Psoas muscle (tissue), 7 donors: ENCODE measurements at regions not wholly inside any gene's neighbourhood (a gene's known extent, or its start where the extent isn't known, plus 50 kb on each side); places are given as distances from the start of the nearest gene placed in this dataset.

ENCODE experiments used
- ATAC-seq, 4 donors: fragments of 200-7000 bp; cut with Tn5 transposase; one replicate each; pipeline ENCODE4 v1.9.1; 2020; ENCODE audit warnings: moderate library complexity in 3 of 4, mild to moderate bottlenecking in 2 of 4
- DNase-seq, 2 donors: peaks; one replicate each; pipeline ENCODE4 v3.0.0-alpha.2; 2020
- H3K27ac ChIP-seq: fragments of 200-600 bp; one replicate; pipeline ENCODE4 v1.8.0; 2022
- H3K27me3 ChIP-seq, 3 donors: fragments of 200-600 bp in 1 of 3; one replicate each; pipeline versions ENCODE4 v1.6.1 to v1.8.0; 2013 to 2022; ENCODE audit warnings: low read length in 2 of 3, mild to moderate bottlenecking in 2 of 3, moderate library complexity in 1 of 3; ENCODE audit not compliant: insufficient read depth in 3 of 3
- H3K36me3 ChIP-seq, 2 donors: fragments of 200-600 bp in 1 of 2; one replicate each; pipeline versions ENCODE4 v1.6.1 to v1.8.0; 2013 to 2022; ENCODE audit warnings: low read depth in 1 of 2, mild to moderate bottlenecking in 1 of 2, moderate library complexity in 1 of 2; ENCODE audit not compliant: insufficient read depth in 1 of 2
- H3K4me1 ChIP-seq: fragments of 200-600 bp; one replicate; pipeline ENCODE4 v1.8.0; 2022
- H3K4me3 ChIP-seq: fragments of 200-600 bp; one replicate; pipeline ENCODE4 v1.8.0; 2022; ENCODE audit warnings: mild to moderate bottlenecking
- H3K9me3 ChIP-seq: fragments of 200-600 bp; one replicate; pipeline ENCODE4 v1.8.0; 2022
- CTCF ChIP-seq: fragments of 200-600 bp; IDR thresholded peaks from one replicate; pipeline ENCODE4 v1.8.0; 2022; ENCODE audit warnings: antibody characterized with exemption
- WGBS, 3 donors: extraction: QIAGEN DNeasy Blood & Tissue Kit; methylation state at CpG; one replicate each; pipeline versions ENCODE4 v1.1.6 to v1.1.7; 2013; 5-methylcytosine and 5-hydroxymethylcytosine counted together
- intact Hi-C, 2 donors: fragments of 100-400 bp; cut with DNase I; formaldehyde crosslinking; loops; one replicate each; pipeline versions ENCODE4 v1.11.0 to v1.14.2; 2022
- donor health status: healthy with polysubstance abuse.
- donor health status: DM: no; HTN: no; CAD: no; lungs with moderate emphysema.
- donor health status: Bipolar disorder and iron deficiency.
- donor health status: healthy.
- donor health status: DM: yes; HTN: yes; CAD: no.
- donor health status: DM: no; HTN: no; CAD: no.
- donor health status: DM: yes; HTN: yes; CAD: no.

GRCh38 chr2:118696786-118697465 lies 150.5 kb downstream of the EN1 start:
- no peaks in the 10 kb centered on the region for H3K36me3 ChIP-seq
- H3K4me1 ChIP-seq: no peaks in the 10 kb centered on the region
- WGBS, 3 donors: 76 to 85% (median 83%) methylated on average over 6 of the region's 6 CpGs
- ATAC-seq (no peak), DNase-seq (no peak)
- H3K27ac ChIP-seq: no peak overlapping the region
- intact Hi-C loops: no loop called here
- no peaks in the 10 kb centered on the region for H3K9me3 ChIP-seq
- no peak overlapping the region for H3K4me3 ChIP-seq
- no peaks in the 10 kb centered on the region for H3K27me3 ChIP-seq
- TF ChIP-seq CTCF: no peak

GRCh38 chr2:118693287-118693822 lies 154.1 kb downstream of the EN1 start:
- no peaks in the 10 kb centered on the region for H3K27me3 ChIP-seq
- 37 to 50% (median 37%) methylated on average over 6 of the region's 6 CpGs for WGBS, 3 donors
- H3K9me3 ChIP-seq: no peaks in the 10 kb centered on the region
- intact Hi-C loops: no loop called here
- no peaks in the 10 kb centered on the region for H3K4me1 ChIP-seq
- H3K27ac ChIP-seq: no peak overlapping the region
- no peak for TF ChIP-seq CTCF
- DNase-seq (no peak), ATAC-seq (no peak)
- no peak overlapping the region for H3K4me3 ChIP-seq
- H3K36me3 ChIP-seq: no peaks in the 10 kb centered on the region

- no peak for TF ChIP-seq CTCF
- intact Hi-C loops: no loop called here
- WGBS, 3 donors: 81 to 89% (median 88%) methylated on average over 4 of the region's 4 CpGs
- H3K36me3 ChIP-seq: no peaks in the 10 kb centered on the region
- no peak overlapping the region for H3K4me3 ChIP-seq
- DNase-seq: no peak
- H3K4me1 ChIP-seq: no peaks in the 10 kb centered on the region
- no peak overlapping the region for H3K27ac ChIP-seq
- H3K27me3 ChIP-seq: no peaks in the 10 kb centered on the region
- ATAC-seq: no peak
- no peaks in the 10 kb centered on the region for H3K9me3 ChIP-seq
Observed at GRCh38 chr2:118689874-118690273, 157.6 kb downstream of the EN1 start.

- Histone ChIP-seq H3K27me3 (no peaks in the 10 kb centered on the region), H3K27ac (no peak overlapping the region), H3K4me3 (no peak overlapping the region), H3K9me3 (no peaks in the 10 kb centered on the region), H3K36me3 (no peaks in the 10 kb centered on the region), H3K4me1 (no peaks in the 10 kb centered on the region)
- intact Hi-C loops: no loop called here
- no peak for TF ChIP-seq CTCF
- ATAC-seq: no peak
- DNase-seq: no peak
- WGBS, 3 donors: 75 to 80% (median 78%) methylated on average over 4 of the region's 4 CpGs
Observed at GRCh38 chr2:118689456-118689855, 158.0 kb downstream of the EN1 start.

GRCh38 chr2:118689033-118689432 lies 158.4 kb downstream of the EN1 start:
- 76 to 85% (median 81%) methylated on average over 6 of the region's 6 CpGs for WGBS, 3 donors
- Histone ChIP-seq H3K9me3 (no peaks in the 10 kb centered on the region), H3K27me3 (no peaks in the 10 kb centered on the region), H3K27ac (no peak overlapping the region), H3K36me3 (no peaks in the 10 kb centered on the region), H3K4me3 (no peak overlapping the region), H3K4me1 (no peaks in the 10 kb centered on the region)
- no peak for ATAC-seq
- no peak for TF ChIP-seq CTCF
- intact Hi-C loops: no loop called here
- DNase-seq: no peak
